Smooth muscle cell (in vitro differentiated cells): ENCODE measurements at regions not wholly inside any gene's neighbourhood (a gene's known extent, or its start where the extent isn't known, plus 50 kb on each side); places are given as distances from the start of the nearest gene placed in this dataset.

ENCODE experiments used
- DNase-seq: peaks from one replicate; lab custom pipeline; 2025; ENCODE audit not compliant: unreplicated experiment; lab: John Stamatoyannopoulos, UW
- H2AFZ ChIP-seq: fragments of 200-600 bp; sonication (generic); 2 replicates; pipeline ENCODE4 v1.6.0; 2016; ENCODE audit warnings: antibody characterized with exemption, low read depth, mild to moderate bottlenecking
- H3F3A ChIP-seq: fragments of 200-600 bp; sonication (generic); 2 replicates; pipeline ENCODE4 v1.6.0; 2017; ENCODE audit warnings: antibody characterized with exemption, low read depth
- H3K27ac ChIP-seq: fragments of 200-600 bp; sonication (generic); 2 replicates; pipeline ENCODE4 v1.5.1; 2016; ENCODE audit warnings: low read depth, mild to moderate bottlenecking
- H3K27me3 ChIP-seq: fragments of 200-600 bp; sonication (generic); 2 replicates; pipeline ENCODE4 v1.6.1; 2016; ENCODE audit warnings: low read depth, mild to moderate bottlenecking
- H3K36me3 ChIP-seq: fragments of 200-600 bp; sonication (generic); 2 replicates; pipeline ENCODE4 v1.5.1; 2016; ENCODE audit warnings: low read depth
- H3K4me1 ChIP-seq: fragments of 200-600 bp; sonication (generic); 2 replicates; pipeline ENCODE4 v1.5.1; 2016; ENCODE audit warnings: low read depth
- H3K4me2 ChIP-seq: fragments of 200-600 bp; sonication (generic); 2 replicates; pipeline ENCODE4 v1.6.0; 2016; ENCODE audit warnings: mild to moderate bottlenecking
- H3K4me3 ChIP-seq: fragments of 200-600 bp; sonication (generic); 2 replicates; pipeline ENCODE4 v1.5.1; 2016; ENCODE audit warnings: mild to moderate bottlenecking
- H3K79me2 ChIP-seq: fragments of 200-600 bp; sonication (generic); 2 replicates; pipeline ENCODE4 v1.6.0; 2016; ENCODE audit warnings: low read depth, mild to moderate bottlenecking
- H3K9ac ChIP-seq: fragments of 200-600 bp; sonication (generic); 2 replicates; pipeline ENCODE4 v1.6.0; 2016; ENCODE audit warnings: low read depth
- H3K9me3 ChIP-seq: fragments of 200-600 bp; sonication (generic); replicated peaks from 2 replicates; pipeline ENCODE4 v1.5.1; 2016; ENCODE audit warnings: low read depth
- H4K20me1 ChIP-seq: fragments of 200-600 bp; sonication (generic); 2 replicates; pipeline ENCODE4 v1.6.0; 2016; ENCODE audit warnings: low read depth
- CTCF ChIP-seq: fragments of 200-600 bp; sonication (generic); IDR thresholded peaks from 2 replicates; pipeline ENCODE4 v1.5.1; 2017; ENCODE audit warnings: borderline replicate concordance, mild to moderate bottlenecking, antibody characterized with exemption; ENCODE audit not compliant: insufficient read depth, poor library complexity, severe bottlenecking
- WGBS: methylation state at CpG from one replicate; pipeline ENCODE4 v1.1.7; 2016; ENCODE audit warnings: low lambda C conversion rate; 5-methylcytosine and 5-hydroxymethylcytosine counted together

- Histone ChIP-seq H3K36me3 (no peaks in the 10 kb centered on the region), H4K20me1 (no peaks in the 10 kb centered on the region), H3K4me2 (no peak overlapping the region), H3K4me1 (no peaks in the 10 kb centered on the region), H3K4me3 (no peak overlapping the region), H3F3A (no peaks in the 10 kb centered on the region), H3K27me3 (no peaks in the 10 kb centered on the region), H3K9me3 (no peaks in the 10 kb centered on the region), H3K9ac (no peak overlapping the region), H3K79me2 (no peaks in the 10 kb centered on the region), H3K27ac (no peak overlapping the region), H2AFZ (no peak overlapping the region)
- 91% methylated on average over 2 of the region's 2 CpGs for WGBS
- TF ChIP-seq CTCF, result no peak
- no peak for DNase-seq
Observed at GRCh38 chr3:145854499-145854898, 306.5 kb downstream of the PLOD2 start.

DNA sequence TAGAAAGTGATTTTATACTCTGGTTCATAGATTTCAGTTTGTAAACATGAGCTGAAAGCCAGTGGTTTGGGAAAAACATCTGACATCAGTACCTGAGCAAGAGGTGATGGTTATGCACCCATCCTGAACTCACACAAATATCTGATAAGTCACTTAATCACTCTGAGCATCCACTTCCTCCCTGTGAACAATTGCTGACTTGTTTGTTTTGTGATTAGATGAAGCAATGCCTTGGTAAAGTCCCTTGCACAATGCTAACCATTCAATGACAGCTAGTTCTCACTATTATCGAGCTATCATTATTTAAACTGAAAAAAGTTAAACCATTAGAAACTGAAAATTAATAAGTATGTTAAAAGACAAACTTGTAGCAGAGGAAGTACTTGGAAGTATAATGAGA lies 303.0 kb downstream of the PLOD2 start:
- Histone ChIP-seq H3K27ac (no peak overlapping the region), H3K9ac (no peak overlapping the region), H4K20me1 (no peaks in the 10 kb centered on the region), H3F3A (no peaks in the 10 kb centered on the region), H3K9me3 (no peaks in the 10 kb centered on the region), H3K4me3 (no peak overlapping the region), H2AFZ (no peak overlapping the region), H3K36me3 (no peaks in the 10 kb centered on the region), H3K4me2 (no peak overlapping the region), H3K27me3 (no peaks in the 10 kb centered on the region), H3K79me2 (no peaks in the 10 kb centered on the region), H3K4me1 (no peaks in the 10 kb centered on the region)
- WGBS, result 70% methylated on average over 1 of the region's 1 CpG
- no peak for TF ChIP-seq CTCF
- no peak for DNase-seq

- Histone ChIP-seq H3K4me1 (no peaks in the 10 kb centered on the region), H4K20me1 (no peaks in the 10 kb centered on the region), H3K79me2 (no peaks in the 10 kb centered on the region), H3K4me3 (no peak overlapping the region), H3K27me3 (no peaks in the 10 kb centered on the region), H3F3A (no peaks in the 10 kb centered on the region), H3K36me3 (no peaks in the 10 kb centered on the region), H2AFZ (no peak overlapping the region), H3K9me3 (no peaks in the 10 kb centered on the region), H3K9ac (no peak overlapping the region), H3K4me2 (no peak overlapping the region), H3K27ac (no peak overlapping the region)
- no peak for TF ChIP-seq CTCF
- WGBS, result 43% methylated on average over 2 of the region's 2 CpGs
- no peak for DNase-seq
Observed at GRCh38 chr3:145864336-145864735, 296.6 kb downstream of the PLOD2 start.

GRCh38 chr3:145865399-145866018 lies 295.5 kb downstream of the PLOD2 start:
- Histone ChIP-seq H3K27me3 (no peaks in the 10 kb centered on the region), H3K9ac (no peak overlapping the region), H3K36me3 (no peaks in the 10 kb centered on the region), H3K9me3 (no peaks in the 10 kb centered on the region), H3F3A (no peaks in the 10 kb centered on the region), H3K4me1 (no peaks in the 10 kb centered on the region), H3K27ac (no peak overlapping the region), H3K4me3 (no peak overlapping the region), H3K4me2 (no peak overlapping the region), H2AFZ (peak overlapping the region; percentile 14), H4K20me1 (no peaks in the 10 kb centered on the region), H3K79me2 (no peaks in the 10 kb centered on the region)
- no peak for DNase-seq
- no peak for TF ChIP-seq CTCF
- WGBS, result 78% methylated on average over 4 of the region's 4 CpGs
